Ovary (tissue), 3 donors: ENCODE measurements at regions not wholly inside any gene's neighbourhood (a gene's known extent, or its start where the extent isn't known, plus 50 kb on each side); places are given as distances from the start of the nearest gene placed in this dataset.

Experiments
- POLR2A ChIP-seq: fragments of 450-650 bp; IDR thresholded peaks from one replicate; pipeline ENCODE4 v1.6.1; 2017; ENCODE audit warnings: antibody characterized with exemption, mild to moderate bottlenecking, moderate library complexity
- TF ChIP-seq, protein P1 (sequence below), 3 donors: fragments of 450-650 bp in 2 of 3; fragments of 200-600 bp in 1 of 3; IDR thresholded peaks; one replicate each; pipeline versions ENCODE4 v1.5.1 to v1.8.0; 2016 to 2022; ENCODE audit warnings: antibody characterized with exemption in 3 of 3, mild to moderate bottlenecking in 1 of 3
- donor health status: DM: no; HTN: no; CAD: no.

- TF ChIP-seq, protein P1, sequence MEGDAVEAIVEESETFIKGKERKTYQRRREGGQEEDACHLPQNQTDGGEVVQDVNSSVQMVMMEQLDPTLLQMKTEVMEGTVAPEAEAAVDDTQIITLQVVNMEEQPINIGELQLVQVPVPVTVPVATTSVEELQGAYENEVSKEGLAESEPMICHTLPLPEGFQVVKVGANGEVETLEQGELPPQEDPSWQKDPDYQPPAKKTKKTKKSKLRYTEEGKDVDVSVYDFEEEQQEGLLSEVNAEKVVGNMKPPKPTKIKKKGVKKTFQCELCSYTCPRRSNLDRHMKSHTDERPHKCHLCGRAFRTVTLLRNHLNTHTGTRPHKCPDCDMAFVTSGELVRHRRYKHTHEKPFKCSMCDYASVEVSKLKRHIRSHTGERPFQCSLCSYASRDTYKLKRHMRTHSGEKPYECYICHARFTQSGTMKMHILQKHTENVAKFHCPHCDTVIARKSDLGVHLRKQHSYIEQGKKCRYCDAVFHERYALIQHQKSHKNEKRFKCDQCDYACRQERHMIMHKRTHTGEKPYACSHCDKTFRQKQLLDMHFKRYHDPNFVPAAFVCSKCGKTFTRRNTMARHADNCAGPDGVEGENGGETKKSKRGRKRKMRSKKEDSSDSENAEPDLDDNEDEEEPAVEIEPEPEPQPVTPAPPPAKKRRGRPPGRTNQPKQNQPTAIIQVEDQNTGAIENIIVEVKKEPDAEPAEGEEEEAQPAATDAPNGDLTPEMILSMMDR (IDR thresholded peaks at IDR 0.05): no peak
- no peak for TF ChIP-seq POLR2A
Observed at GRCh38 chr2:5464657-5465056, 227.5 kb upstream of the SOX11 start.
